Peyer's patch (tissue), 4 donors: ENCODE measurements at regions not wholly inside any gene's neighbourhood (a gene's known extent, or its start where the extent isn't known, plus 50 kb on each side); places are given as distances from the start of the nearest gene placed in this dataset.

ENCODE experiments used
- DNase-seq, 3 donors: peaks; one replicate each; pipeline ENCODE4 v3.0.0-alpha.2; 2017 to 2019
- H3K27ac ChIP-seq, 4 donors: fragments of 200-600 bp; sonication (generic); one replicate each; pipeline ENCODE4 v1.5.1; 2016 to 2019
- H3K27me3 ChIP-seq, 2 donors: fragments of 200-600 bp; sonication (generic); one replicate each; pipeline ENCODE4 v1.5.1; 2019
- H3K36me3 ChIP-seq, 3 donors: fragments of 200-600 bp; sonication (generic); one replicate each; pipeline ENCODE4 v1.5.1; 2016 to 2019
- H3K4me1 ChIP-seq, 4 donors: fragments of 200-600 bp; sonication (generic); one replicate each; pipeline ENCODE4 v1.5.1; 2016 to 2019
- H3K4me3 ChIP-seq, 4 donors: fragments of 200-600 bp; sonication (generic); 1 replicate in 3 of 4; 2 replicates in 1 of 4; pipeline ENCODE4 v1.5.1; 2016 to 2019; ENCODE audit warnings: mild to moderate bottlenecking in 1 of 4
- H3K9me3 ChIP-seq, 4 donors: fragments of 200-600 bp; sonication (generic); one replicate each; pipeline ENCODE4 v1.5.1; 2016 to 2019; ENCODE audit warnings: mild to moderate bottlenecking in 1 of 4
- POLR2A ChIP-seq, 2 donors: fragments of 450-650 bp; IDR thresholded peaks; one replicate each; pipeline ENCODE4 v1.5.1; 2017; ENCODE audit warnings: antibody characterized with exemption in 2 of 2, mild to moderate bottlenecking in 2 of 2, moderate library complexity in 2 of 2
- TF ChIP-seq, protein P1 (sequence below), 6 experiments: fragments of 450-650 bp in 4 of 6; fragments of 200-600 bp in 2 of 6; sonication (generic) in 1 of 6; IDR thresholded peaks; one replicate each; pipeline ENCODE4 v1.5.1; 2017 to 2019; ENCODE audit warnings: antibody characterized with exemption in 6 of 6, mild to moderate bottlenecking in 3 of 6, moderate library complexity in 1 of 6

DNA sequence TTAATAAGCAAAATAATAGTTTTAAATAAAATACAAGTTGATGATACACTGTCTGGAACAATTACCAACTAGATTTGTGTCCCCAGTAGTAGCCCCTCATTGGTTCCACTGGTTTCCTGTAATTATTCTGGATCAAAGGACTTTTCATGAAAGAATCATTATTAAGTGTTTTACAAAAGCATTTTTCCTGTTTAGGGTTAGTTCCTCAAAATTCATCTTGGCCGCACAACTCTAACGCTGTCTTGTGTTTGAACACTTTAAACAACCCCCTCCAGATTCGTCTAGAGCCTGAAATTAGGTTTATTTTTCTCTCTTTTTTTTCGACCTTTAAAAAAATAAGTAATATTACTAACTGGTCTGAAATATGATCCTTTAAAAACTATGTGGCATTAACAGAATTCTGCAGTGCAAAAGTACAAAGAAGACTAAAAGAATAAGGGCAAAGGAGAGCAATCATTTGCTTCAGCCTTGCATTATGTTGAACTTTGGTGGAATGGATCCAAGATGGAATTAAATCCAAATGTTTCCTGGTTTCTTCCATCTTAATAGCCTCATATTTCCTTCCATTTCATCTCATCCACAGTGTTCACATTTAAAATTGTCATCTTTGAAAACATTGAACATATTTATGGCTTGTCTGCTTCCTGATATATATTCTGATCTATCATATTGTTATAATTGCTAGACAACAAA, 678.4 kb downstream of the IRS1 start:
- Histone ChIP-seq H3K27me3 (no peaks in the 10 kb centered on the region), H3K9me3 (no peaks in the 10 kb centered on the region), H3K27ac (no peak overlapping the region), H3K4me1 (no peaks in the 10 kb centered on the region), H3K36me3 (no peaks in the 10 kb centered on the region), H3K4me3 (no peak overlapping the region)
- TF ChIP-seq POLR2A (IDR thresholded peaks at IDR 0.05) = no peak
- TF ChIP-seq, protein P1, sequence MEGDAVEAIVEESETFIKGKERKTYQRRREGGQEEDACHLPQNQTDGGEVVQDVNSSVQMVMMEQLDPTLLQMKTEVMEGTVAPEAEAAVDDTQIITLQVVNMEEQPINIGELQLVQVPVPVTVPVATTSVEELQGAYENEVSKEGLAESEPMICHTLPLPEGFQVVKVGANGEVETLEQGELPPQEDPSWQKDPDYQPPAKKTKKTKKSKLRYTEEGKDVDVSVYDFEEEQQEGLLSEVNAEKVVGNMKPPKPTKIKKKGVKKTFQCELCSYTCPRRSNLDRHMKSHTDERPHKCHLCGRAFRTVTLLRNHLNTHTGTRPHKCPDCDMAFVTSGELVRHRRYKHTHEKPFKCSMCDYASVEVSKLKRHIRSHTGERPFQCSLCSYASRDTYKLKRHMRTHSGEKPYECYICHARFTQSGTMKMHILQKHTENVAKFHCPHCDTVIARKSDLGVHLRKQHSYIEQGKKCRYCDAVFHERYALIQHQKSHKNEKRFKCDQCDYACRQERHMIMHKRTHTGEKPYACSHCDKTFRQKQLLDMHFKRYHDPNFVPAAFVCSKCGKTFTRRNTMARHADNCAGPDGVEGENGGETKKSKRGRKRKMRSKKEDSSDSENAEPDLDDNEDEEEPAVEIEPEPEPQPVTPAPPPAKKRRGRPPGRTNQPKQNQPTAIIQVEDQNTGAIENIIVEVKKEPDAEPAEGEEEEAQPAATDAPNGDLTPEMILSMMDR (IDR thresholded peaks at IDR 0.05) = no peak
- DNase-seq = no peak

DNA sequence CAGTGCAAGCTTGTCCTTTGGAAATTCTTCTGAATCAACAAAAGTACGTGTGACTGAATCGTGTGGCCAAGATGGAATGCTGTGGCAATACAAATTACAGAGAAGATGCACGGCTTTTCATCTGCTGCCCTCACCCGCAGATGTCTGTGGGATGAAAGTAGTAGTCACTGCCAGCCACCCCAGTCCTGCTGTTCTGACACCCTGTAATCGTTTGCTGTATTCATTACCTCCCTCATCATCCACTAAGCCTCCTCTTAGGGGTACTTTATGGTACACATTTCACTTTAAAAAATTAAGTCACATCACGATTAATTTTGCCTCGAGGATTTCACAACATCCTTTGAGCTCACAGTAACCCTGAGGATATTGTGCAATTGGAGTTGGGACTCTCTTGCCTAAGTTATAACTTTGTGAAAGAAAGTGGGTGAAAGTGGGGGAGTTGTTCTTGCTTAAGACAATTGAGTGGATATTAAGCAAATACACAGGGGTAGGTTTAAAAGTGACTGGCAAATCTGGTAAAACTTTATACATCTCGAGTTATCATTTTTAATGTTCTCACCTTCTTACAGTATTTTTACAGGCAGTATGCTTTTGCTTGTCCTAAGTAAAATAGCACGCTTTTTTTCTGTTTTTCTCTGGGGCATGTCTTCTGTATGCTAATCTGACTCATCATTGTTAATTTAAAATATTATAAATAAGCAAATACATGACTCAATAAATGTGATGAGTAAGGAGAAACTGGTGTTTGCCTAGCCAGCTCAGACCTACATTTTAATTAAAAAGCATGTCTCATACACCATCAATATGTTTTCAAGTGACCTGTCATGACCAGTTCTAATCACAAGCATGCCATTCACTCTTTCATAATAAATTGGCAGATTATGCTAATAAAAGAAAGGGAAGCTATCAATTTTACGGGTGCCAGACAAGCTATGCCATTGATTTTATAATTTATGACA, 680.9 kb downstream of the IRS1 start:
- H3K27ac ChIP-seq = peak overlapping the region in 2 of 4 donors; percentile 13 to 52

DNA sequence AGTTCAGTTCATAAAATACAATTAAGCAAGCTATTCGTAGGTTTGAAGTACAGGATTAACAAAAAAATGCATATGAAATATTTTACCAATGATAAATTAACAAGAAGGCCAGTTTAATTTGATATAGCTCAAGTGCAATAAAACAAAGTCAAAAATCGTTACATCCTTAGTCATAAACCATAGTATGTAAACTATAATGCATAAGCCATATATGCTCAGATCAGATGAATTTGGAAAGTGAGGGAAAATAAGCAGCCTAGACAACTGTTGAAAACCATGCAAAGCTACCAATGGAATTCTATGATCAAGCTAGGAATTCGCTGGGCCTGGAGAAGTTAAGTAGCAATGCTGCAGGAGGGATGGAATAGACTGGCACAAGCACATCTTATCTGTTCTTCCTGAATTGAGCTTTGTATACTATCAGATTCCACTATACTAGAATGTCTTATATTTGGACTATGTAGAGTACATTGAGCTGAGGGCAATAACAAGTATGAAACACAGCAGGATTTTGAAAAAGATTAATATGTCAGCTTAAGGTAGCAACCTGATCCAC, 682.0 kb downstream of the IRS1 start:
- no peaks in the 10 kb centered on the region for H3K27me3 ChIP-seq
- H3K4me1 ChIP-seq = no peaks in the 10 kb centered on the region
- TF ChIP-seq, protein P1 (IDR thresholded peaks at IDR 0.05) = no peak
- no peak for TF ChIP-seq POLR2A (IDR thresholded peaks at IDR 0.05)
- no peak overlapping the region for H3K4me3 ChIP-seq
- H3K36me3 ChIP-seq = no peaks in the 10 kb centered on the region
- DNase-seq = no peak
- H3K9me3 ChIP-seq = no peaks in the 10 kb centered on the region
- no peak overlapping the region for H3K27ac ChIP-seq

More for the DNA sequence above, 680.9 kb downstream of the IRS1 start:
- H3K36me3 ChIP-seq = no peaks in the 10 kb centered on the region
- H3K4me1 ChIP-seq = no peaks in the 10 kb centered on the region
- H3K4me3 ChIP-seq = peak overlapping the region in 1 of 4 donors; percentile 15
- H3K9me3 ChIP-seq = no peaks in the 10 kb centered on the region
- H3K27me3 ChIP-seq = no peaks in the 10 kb centered on the region
- no peak for DNase-seq
- TF ChIP-seq, protein P1 (IDR thresholded peaks at IDR 0.05) = no peak
- no peak for TF ChIP-seq POLR2A (IDR thresholded peaks at IDR 0.05)

DNA sequence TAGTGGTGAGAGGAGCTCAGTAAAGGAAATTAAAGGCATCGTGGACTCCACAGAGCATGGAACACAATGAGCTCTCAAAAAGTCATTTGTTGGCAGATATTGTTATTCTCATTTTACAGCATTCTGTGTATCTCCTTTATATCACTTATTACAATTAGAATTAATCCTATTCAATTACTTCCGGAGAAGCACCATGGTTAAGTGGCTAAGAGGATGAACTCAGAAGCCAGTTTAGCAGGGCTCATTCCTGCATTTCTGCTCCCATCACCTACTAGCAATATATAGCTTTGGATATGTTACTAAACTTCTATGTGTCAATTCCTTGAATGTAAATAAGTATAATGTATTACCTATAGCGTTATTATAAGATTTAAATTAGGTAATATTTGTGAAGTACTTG, 683.3 kb downstream of the IRS1 start:
- H3K27me3 ChIP-seq = no peaks in the 10 kb centered on the region
- no peak overlapping the region for H3K27ac ChIP-seq
- H3K9me3 ChIP-seq = no peaks in the 10 kb centered on the region
- no peaks in the 10 kb centered on the region for H3K36me3 ChIP-seq
- TF ChIP-seq, protein P1 (IDR thresholded peaks at IDR 0.05) = no peak
- TF ChIP-seq POLR2A (IDR thresholded peaks at IDR 0.05) = no peak
- no peak overlapping the region for H3K4me3 ChIP-seq
- no peak for DNase-seq
- no peaks in the 10 kb centered on the region for H3K4me1 ChIP-seq

DNA sequence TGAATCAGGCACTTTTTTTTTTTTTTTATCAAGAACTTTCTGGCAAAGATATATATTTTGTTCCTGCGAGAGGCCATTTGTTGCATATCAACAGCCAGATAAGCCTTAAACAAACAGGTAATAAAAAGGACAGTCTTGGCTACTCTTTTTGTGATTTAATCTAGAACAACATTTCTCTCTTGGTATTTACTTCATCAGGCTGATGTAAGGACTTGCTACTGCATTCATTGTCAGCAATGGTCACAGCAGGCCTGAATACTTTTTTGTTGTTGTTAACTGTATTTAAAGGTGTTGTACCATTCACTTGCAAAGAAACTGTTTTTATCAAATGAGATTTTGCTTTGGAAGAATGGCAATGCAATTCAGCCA, 683.8 kb downstream of the IRS1 start:
- H3K36me3 ChIP-seq = no peaks in the 10 kb centered on the region

More for the DNA sequence above, 683.8 kb downstream of the IRS1 start:
- no peaks in the 10 kb centered on the region for H3K4me1 ChIP-seq
- no peaks in the 10 kb centered on the region for H3K9me3 ChIP-seq
- TF ChIP-seq POLR2A (IDR thresholded peaks at IDR 0.05) = no peak
- TF ChIP-seq, protein P1 (IDR thresholded peaks at IDR 0.05) = no peak
- no peaks in the 10 kb centered on the region for H3K27me3 ChIP-seq
- no peak overlapping the region for H3K27ac ChIP-seq
- H3K4me3 ChIP-seq = no peak overlapping the region
- no peak for DNase-seq
